Myocyte (in vitro differentiated cells): ENCODE measurements at regions not wholly inside any gene's neighbourhood (a gene's known extent, or its start where the extent isn't known, plus 50 kb on each side); places are given as distances from the start of the nearest gene placed in this dataset.
"Not testable (repeated sequence)": the region's sequence is repeated elsewhere in the genome, so short reads cannot be mapped to it uniquely, and the experiment has no call there.

Experiments
- DNase-seq: peaks from one replicate; pipeline ENCODE4 v3.0.0-alpha.2; 2012; ENCODE audit warnings: low read depth

DNA sequence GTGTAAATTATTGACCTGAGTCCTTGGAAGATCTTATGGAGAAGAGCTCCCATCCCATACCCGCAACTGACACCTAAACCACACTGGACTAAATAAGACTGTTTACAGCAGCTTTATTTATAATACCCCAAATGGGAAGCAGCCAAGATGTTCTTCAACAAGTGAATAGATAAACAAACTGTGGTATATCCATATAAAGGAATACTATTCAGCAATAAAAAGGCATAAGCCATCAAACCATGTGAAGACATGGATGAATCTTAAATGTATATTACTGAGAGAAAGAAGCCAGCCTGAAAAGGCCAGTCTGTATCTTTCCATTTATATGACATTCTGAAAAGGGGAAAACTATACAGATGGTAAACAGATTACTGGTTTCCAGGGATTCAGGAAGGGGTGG lies 212.7 kb downstream of the TPBG start:
- DNase-seq: no peak

- no peak for DNase-seq
Measured at GRCh38 chr6:82584194-82584695, 220.6 kb downstream of the TPBG start.

DNA sequence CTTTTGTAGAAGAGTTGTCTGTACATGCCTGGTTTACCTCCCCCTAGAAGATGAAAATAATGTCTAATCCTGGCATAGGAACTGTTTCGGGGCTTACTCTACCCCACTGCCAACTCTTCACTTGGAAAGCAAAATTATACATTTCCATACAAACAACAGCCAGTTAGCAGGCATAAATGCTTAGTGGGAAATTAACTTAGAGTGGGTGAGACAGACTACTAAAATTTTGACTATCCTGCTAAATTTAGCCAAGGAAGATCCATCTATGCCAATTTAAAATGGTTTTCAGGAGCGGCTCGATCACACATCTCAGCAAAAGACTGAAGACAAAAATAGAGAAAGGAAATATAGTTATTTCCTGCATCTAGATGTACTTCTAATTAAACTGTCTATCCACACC lies 221.2 kb downstream of the TPBG start:
- DNase-seq: no peak

DNA sequence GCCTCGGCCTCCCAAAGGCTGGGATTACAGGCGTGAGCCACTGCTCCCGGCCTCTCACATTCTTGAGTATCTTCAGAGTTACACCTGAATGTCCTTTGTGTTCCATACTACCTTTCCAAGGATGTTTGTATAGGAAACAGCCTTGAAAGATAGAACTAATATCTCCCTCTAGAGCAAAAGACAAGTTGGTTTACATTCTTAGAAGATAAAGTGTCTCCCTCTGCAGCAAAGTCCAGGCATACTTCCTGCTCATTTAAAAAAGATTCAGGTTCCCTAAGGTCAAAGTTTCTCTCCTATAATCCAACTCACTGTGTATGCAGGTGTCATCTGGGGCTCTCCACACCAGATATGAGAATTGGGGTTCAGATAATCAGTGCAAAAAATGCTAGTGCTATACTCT lies 224.4 kb downstream of the TPBG start:
- DNase-seq: no peak

DNA sequence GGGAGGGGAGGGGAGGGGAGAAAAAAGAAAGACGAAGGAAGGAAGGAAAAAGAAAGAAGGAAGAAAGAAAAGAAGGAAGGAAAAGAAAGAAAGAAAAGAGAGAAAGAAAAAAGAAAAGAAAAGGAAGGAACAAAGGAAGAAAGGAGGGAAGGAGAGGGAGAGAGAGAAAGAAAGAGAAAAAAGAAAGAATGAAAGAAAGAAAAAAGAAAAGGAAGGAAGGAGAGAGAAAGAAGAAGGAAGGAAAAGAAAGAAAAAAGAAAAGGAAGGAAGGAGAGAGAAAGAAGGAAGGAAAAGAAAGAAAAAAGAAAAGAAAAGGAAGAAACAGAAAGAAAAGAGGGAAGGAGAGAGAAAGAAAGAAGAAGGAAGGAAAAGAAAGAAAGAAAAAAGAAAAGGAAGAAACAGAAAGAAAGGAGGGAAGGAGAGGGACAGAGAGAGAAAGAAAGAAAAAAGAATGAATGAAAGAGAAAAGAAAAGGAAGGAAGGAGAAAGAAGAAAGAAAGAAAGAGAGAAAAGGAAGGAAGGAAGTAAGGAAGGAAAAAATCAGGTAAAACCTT lies 225.3 kb downstream of the TPBG start:
- DNase-seq: no peak

GRCh38 chr6:82589509-82590206 lies 226.0 kb downstream of the TPBG start:
- peak; percentile 53 for DNase-seq

GRCh38 chr6:82597201-82597600 lies 233.6 kb downstream of the TPBG start:
- DNase-seq: no peak

DNA sequence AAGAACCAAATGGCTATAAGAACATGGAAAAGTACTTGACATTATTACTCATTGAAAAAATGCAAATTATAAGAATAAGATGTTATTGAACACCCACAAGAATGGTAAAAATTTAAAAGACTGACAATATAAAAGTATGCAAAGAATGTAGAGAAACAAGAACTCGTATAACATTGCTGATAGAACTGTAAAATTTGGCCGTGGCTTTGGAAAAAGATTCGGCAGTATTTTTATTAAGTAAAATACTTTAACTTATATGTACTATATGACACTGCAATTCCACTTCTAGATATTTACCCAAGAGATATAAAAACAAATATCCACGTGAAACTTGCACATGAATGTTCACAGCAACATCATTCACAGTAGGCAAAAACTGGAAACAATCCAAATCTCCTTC lies 239.2 kb downstream of the TPBG start:
- no peak for DNase-seq

DNA sequence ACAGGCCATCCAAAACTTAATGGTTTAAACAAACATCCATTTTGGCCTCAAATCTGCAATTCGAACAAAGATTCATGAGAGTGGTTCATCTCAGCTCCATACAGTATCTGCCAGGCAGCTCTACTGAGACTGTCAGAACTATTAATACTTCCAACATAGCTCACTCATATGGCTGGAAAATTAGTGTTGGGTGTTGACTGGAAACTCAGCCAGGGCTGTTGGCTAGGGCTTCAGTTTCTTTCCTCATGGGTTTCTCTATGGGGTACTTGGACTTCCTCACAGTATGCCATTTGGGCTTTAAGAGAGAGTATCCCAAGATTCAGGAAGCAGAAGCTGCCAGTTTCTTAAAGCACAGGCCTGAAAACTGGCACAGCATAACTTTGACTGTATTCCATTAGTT lies 240.3 kb downstream of the TPBG start:
- no peak for DNase-seq

DNA sequence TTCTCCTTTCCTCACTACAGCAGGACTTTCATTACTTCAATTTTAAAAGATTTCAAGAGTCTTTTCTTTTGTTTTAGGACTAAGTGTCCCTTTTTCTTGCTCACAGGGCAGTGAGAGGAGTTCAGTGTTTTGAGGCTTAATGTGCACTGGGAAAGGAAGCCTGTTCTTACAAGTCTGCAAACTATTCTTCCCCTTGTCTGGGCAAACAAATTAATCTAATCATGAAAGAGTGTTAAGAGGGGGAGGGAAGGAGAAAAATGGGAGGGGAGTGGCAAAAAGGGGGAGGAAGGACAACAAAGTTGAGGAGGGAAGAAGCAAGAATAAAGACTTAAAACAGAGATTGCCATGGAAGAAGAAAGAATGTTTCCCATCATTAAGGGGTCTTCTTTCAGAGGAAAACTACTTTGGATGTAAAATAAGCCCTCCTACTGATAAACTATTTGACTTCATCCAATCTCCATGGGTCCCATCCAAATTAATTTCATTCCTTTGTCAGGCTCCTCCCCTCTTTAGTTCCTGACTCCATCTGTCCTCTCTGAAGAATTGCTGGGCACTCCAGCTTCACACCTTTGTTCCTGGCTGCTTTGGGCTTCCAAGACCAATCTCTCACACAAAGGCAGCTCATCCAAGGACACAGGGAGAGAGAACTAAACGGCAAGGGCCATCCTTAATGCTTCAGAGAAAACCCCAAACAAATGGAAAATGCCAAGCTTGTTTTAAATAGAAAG lies 244.5 kb downstream of the TPBG start:
- no peak for DNase-seq

GRCh38 chr6:82608781-82609180 lies 245.2 kb downstream of the TPBG start:
- no peak for DNase-seq

GRCh38 chr6:82611751-82612150 lies 248.1 kb downstream of the TPBG start:
- DNase-seq: peak; percentile 84

DNA sequence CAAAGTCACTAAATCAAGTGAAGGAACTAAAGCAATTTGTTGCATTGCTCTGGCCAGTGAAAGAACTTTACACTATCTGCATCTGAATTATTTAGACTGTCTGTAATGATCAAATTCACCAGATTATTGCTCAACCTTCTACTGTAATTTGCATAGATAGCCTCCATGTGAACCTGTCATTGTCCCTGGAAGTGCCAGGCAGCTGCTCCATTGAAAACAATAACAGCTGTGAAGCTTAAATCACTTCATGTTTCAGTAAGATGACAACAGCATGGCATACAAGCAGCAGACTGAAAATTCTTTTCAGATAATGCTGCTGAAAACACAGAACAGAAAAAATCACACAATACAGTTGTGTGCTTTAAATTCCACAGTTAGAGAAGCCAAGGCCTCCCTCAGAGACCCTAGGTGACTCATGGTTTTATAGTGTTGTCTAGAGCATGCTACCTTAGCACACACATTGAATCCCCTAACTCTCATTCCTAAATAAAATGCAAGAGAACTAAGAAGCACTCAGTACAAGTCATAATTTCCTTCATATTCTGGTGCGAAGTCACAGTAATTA lies 248.9 kb downstream of the TPBG start:
- DNase-seq: peak; percentile 84

DNA sequence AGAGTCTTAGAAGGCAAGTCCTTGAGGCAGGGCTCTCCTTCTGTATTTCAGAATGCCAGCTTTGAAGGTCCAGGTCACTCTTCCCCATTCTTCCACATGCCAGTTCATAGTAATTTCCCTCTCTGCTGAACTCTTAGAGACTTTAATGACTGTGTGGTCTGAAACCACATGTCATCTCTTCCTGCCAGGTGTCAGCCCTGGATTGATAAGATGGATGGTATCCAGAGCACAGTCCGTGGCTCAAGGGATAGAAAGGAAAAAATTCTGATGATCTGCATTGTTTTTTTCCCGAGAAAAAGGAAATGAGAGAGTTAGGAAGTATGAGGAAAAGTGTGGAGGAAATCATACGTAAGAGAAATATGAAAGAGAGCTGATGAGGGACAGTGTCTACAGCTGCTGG lies 250.9 kb downstream of the TPBG start:
- DNase-seq: peak; percentile 45

DNA sequence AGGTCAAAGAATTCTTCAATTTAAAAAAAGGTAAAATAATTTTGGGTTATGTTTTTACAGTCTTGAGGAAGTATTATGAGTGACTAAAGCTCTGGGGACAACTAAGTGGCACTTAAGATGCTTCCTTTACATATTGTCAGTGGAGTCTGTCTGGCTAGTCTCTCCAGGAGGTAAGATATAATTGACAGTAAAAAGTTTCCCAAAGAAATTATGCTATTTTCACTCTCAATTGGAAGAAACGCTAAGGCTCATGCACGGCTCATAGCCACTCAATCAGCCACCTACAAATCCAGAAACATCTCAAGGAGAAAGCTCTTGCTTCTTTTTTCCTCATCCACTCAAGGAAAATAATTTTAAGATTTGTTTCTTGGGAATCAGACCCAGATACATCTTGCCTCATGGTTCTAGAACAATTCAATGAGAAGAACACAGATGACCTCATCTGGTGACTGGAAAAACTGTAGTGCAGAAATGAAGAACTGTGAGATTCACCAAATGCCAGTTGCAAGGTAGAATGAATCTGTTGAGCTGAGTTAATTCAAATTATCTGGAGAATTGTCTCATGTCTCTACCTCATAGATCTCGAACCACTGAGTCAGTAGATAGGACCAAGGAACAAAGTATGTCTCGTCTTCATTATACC lies 252.9 kb downstream of the TPBG start:
- no peak for DNase-seq

GRCh38 chr6:82617648-82618047 lies 254.0 kb downstream of the TPBG start:
- no peak for DNase-seq

DNA sequence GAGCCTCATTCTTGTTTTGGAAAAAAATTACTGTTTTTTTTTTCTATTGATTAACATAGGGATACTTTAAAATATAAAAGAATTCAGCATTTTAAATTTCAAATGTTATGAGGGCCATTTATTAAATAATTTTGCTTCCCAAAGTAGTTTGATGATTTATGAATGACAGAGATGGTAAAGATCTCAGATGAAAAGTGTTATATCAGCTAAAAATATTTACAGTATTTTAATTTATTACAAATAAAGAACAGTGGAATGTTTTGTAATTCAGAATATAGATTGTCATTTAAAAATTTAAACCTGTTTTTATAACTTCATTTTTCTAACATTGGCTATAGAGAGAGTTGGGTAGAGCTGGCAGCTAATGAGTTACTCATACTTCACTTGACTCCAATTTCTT lies 256.0 kb downstream of the TPBG start:
- no peak for DNase-seq

DNA sequence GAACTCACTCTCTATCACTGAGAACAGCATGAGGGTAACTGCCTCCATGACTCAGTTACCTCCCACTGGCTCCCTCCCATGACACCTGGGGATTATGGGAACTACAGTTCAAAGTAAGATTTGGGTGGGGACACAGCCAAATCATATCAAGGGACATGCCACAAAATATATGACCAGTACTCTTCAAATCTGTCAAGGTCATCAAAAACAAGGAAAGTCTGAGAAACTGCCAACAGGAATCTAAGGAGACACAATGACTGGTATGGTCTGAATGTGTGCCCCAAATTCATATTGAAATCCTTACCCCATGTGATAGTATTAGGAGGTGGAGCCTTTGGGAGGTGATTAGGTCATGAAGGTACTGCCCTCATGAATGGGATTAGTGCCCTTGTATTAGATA lies 258.8 kb downstream of the TPBG start:
- no peak for DNase-seq

- DNase-seq: no peak
Measured at GRCh38 chr6:82624251-82624650, 260.6 kb downstream of the TPBG start.

- not testable (repeated sequence) for DNase-seq
Measured at GRCh38 chr6:82626946-82627345, 263.3 kb downstream of the TPBG start.

DNA sequence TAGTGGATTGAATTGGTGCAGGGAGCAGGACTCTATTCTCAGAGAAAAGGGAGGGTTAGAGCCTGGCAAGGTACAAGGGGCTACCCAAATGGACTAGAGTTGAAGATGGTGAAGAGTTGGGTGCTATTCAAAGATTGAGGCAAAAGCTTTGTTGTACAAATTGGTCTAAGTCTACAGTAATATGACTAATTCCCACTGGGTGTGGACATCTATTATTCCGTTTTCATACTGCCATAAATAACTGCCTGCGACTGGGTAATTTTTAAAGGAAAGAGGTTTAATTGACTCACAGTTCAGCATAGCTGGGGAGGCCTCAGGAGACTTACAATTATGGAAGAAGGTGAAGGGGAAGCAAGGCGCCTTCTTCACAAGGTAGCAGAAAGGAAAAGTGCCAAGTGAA lies 266.3 kb downstream of the TPBG start:
- no peak for DNase-seq

DNA sequence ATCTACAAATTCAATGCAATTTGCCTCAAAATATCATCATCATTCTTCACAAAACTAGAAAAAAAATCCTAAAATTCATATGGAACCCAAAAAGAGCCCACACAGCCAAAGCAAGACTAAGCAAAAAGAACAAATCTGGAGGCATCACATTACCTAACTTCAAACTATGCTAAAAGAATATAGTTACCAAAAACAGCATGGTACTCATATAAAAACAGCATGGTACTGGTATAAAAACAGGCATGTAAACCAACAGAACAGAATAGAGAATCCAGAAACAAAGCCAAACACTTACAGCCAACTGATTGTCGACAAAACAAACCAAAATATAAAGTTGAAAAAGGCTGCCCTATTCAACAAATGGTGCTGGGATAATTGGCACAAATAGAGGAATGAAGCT lies 278.1 kb downstream of the TPBG start:
- DNase-seq: no peak
